ENCODE measurements at regions not wholly inside any gene's neighbourhood (a gene's known extent, or its start where the extent isn't known, plus 50 kb on each side); places are given as distances from the start of the nearest gene placed in this dataset.
"Not testable (repeated sequence)": the region's sequence is repeated elsewhere in the genome, so short reads cannot be mapped to it uniquely, and the experiment has no call there.

DNA sequence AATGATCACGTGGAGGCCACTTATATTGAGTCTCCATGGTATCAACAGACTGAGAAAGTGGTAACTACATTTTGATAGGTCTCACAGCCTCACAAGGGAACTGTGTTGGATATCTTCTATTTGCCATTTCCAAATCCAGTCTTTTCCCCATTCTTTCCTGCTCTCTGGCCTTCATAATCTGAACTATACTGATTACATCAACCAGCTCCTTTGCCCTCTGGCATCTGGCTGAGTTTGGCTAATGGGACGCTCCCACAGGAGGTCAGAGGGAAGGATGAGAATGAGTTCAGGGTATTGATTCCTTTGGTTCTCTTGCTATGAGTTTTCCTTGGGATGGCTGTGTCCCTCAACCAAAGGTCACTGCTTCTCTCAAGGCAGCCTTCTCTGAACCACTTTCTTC, 152.6 kb downstream of the RTL9 start:
- DNase-seq (ENCODE audit: low read depth in 1 of 2, low spot score in 1 of 2): no peak

DNA sequence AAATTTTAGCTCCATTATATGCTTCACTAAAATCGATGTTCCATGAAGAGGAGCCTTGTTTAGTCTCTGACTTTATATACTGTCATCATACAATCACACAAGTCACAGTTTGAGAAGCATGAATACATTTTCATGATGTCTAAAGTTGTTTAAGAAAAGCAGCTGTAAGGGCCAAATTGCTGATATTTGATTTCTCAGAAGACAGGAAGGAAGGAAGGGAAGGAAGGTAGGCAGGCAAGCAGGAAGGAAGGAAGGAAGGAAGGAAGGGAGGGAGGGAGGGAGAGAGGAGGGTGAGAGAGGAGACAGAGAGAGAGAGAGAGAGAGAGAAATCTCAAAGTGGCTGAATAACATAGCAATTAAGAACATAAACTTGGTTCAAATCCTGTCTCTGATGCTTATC, 153.7 kb downstream of the RTL9 start:
- DNase-seq (ENCODE audit: low read depth in 1 of 2, low spot score in 1 of 2): no peak

DNA sequence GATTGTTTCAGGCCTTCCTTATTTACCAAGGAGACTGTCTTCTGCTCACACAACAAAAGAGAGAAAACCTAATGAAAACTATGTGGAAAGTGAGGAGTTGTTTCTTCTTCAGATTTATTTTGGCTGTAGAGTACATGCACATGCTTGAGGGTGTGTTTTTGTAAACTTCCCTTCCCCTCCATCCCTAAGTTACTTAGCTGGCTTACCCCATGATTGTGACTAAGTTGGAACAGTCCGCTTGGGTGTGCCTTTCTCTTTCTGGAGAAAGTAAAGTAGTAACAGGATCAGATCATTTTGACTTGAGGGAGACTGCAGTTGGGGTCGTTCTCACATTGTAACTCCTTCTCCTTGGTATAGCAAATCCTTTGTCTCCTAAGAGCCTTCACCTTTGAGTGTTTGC, 155.9 kb downstream of the RTL9 start:
- no peak for DNase-seq (ENCODE audit: low read depth in 1 of 2, low spot score in 1 of 2)

DNA sequence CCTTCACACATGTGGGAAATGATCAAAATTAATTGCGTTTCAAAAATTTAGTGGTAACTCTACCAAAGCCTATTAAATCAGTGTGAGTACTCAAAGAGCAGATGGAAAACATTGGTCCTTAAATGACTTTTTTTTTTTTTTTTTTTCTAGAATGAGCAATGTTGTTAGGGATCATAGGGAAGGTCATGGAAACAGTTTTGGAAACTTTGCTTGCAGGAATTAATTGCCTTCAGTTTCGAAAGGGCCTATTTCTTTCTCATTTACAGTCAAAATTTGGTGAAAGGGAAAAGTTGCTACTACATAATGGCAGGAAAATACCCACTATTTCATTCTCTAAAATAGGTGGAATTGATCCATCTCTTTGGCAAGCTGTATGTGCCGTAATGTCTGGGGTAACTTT, 160.9 kb downstream of the RTL9 start:
- DNase-seq (ENCODE audit: low read depth in 1 of 2, low spot score in 1 of 2): no peak

DNA sequence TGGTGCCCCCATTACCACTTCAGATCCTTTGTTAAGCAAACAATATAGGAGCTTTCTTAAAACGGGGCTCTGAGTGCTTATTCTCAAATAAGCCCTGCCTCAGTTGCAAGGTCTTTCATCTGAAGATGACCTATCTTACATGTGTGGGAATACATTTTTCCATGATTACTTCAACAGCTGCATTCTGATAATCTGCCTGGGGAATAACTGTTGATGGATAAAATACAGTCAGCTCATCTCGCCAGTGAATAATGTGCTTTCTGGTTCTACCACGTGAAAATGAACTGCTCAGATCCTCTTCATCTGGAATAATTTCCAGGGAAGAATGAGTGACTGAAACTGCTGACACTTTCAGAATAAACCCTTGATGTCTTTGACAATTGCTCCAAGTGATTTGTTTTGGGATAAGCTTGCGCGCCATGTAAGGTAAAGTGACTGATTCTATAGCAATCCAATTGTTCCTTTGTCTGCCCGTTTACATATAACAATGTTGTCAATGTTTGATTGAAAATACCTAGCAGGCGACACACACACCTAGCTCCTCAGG, 161.3 kb downstream of the RTL9 start:
- no peak for DNase-seq (ENCODE audit: low read depth in 1 of 2, low spot score in 1 of 2)

DNA sequence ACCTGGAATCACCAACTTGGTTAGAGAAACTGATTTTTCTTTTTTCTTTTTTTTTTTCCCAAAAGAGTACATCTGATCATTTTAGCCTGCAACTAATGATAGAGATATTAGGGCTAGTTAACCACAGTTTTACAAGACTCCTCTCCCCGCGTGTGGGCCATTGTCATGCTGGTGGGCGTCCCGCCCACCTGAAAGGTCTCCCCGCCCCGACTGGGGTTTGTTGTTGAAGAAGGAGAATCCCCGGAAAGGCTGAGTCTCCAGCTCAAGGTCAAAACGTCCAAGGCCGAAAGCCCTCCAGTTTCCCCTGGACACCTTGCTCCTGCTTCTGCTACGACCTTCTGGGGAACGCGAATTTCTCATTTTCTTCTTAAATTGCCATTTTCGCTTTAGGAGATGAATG, 162.0 kb downstream of the RTL9 start:
- DNase-seq (ENCODE audit: low read depth in 1 of 2, low spot score in 1 of 2): not testable (repeated sequence)

DNA sequence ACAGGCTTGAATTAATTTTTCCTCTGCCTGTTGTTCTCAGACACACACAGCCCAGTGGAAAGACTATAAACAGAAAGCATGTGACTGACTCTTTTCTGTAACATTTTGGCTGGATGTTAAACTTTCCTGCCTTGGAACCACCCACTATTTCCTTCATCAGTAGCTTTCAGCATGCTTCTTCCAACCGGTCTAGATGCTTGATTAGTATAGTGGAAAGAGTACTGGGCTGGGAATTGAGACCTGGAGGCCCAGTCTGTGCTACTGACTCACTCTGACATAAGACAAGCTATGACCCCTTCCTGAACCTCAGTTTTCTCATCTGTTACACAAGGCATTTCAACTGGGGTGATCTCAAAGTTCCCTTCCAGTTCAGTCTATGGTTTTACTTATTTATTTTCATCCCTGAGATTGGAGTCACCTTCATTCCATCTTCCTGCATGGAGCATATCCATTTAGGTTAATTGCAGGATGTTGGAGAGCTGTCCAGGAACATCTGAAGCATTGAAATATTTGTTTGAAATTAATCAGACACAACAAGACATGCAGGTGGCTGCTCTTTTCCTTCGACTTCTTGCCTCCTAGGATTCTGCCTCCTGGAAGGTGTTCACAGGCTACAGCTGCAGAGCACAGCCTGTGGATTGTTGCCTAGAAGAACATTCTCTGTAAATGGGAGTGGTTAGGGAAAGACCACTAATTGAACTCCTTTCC, 173.4 kb downstream of the RTL9 start:
- no peak for DNase-seq (ENCODE audit: low read depth in 1 of 2, low spot score in 1 of 2)

DNA sequence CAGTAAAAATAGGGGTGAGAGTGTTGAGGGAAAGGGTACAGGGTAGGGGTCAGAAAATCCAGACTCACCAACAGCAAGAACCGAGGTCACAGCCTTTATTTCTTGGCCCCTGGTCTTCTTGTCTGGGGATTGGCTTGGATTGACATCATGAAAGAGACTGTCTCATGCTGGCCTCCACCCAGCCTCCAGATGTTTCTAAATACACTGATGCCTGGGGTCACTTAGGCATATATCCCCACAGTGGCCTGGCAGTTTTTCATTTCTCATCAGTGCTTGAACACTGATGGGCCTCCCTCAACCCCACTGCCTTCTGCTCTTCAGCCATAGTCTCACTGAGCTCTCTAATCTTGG, 173.9 kb downstream of the RTL9 start:
- DNase-seq (ENCODE audit: low read depth in 1 of 2, low spot score in 1 of 2): no peak

DNA sequence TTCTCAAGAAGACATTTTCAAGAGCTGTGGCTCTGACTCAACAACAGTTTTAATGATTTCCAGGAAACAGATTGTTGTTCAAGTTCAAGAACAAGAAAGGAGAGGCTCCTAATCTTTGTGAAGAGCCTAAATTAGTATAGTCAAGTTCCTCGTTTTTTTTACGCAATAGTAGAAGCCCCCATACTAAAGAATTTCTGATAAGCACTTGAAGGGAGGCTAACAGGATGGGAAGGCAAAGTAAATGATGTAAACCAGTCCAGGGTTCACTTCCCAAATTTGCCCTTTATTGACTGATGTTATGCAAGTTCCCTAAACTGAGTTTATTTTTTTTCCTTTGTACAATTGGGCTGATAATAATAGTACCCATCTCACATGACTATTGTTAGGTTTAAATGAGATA, 178.2 kb downstream of the RTL9 start:
- DNase-seq (ENCODE audit: low read depth in 1 of 2, low spot score in 1 of 2): no peak

DNA sequence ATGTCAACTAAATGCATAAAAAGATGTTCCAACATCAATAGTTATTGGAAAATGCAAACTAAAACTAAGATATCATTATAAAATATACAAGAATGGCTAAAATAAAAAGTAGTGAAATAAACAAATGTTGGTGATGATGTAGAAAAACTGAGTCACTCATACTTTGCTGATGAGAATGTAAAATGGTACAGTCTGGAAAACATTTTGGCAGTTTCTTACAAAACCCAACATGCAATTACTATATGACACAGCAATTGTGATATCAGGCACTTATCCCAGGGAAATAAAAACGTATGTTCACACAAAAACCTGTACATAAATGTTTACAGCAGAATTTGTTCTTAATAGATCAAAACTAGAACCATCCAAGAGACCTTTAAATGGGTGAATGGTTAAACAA, 182.6 kb downstream of the RTL9 start:
- no peak for DNase-seq (ENCODE audit: low read depth in 1 of 2, low spot score in 1 of 2)

DNA sequence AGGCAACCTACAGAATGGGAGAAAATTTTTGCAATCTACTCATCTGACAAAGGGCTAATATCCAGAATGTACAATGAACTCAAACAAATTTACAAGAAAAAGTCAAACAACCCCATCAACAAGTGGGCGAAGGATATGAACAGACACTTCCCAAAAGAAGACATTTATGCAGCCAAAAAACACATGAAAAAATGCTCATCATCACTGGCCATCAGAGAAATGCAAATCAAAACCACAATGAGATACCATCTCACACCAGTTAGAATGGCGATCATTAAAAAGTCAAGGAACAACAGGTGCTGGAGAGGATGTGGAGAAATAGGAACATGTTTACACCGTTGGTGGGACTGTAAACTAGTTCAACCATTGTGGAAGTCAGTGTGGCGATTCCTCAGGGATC, 192.2 kb downstream of the RTL9 start:
- not testable (repeated sequence) for DNase-seq (ENCODE audit: low read depth in 1 of 2, low spot score in 1 of 2)

DNA sequence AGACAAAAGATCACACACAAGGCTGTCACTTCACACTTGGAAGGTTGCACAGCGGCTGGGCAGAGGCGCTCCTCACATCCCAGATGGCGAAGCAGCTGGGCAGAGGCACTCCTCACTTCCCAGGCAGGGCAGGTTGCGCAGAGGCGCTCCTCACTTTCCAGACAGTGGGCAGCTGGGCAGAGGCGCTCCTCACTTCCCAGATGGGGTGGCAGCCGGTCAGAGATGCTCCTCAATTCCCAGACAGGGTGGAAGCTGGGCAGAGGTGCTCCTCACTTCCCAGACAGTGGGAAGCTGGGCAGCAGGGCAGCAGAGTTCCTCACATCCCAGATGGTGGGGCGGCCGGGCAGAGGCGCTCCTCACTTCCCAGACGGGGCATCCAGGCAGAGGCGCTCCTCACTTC, 199.2 kb downstream of the RTL9 start:
- DNase-seq (ENCODE audit: low read depth in 1 of 2, low spot score in 1 of 2): no peak

DNA sequence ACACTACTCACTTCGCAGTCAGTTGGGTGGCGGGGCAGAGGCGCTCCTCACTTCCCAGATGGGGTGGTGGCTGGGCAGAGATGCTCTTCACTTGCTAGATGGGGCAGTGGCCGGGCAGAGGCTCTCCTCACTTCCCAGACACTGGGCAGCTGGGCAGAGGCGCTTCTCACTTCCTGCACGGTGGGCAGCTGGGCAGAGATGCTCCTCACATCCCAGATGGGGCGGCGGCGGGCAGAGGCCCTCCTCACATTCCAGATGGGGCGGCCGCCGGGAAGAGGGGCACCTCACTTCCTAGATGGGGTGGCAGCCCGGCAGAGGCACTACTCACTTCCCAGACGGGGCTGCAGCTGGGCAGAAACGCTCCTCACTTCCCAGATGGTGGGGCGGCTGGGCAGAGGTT, 199.8 kb downstream of the RTL9 start:
- no peak for DNase-seq (ENCODE audit: low read depth in 1 of 2, low spot score in 1 of 2)

DNA sequence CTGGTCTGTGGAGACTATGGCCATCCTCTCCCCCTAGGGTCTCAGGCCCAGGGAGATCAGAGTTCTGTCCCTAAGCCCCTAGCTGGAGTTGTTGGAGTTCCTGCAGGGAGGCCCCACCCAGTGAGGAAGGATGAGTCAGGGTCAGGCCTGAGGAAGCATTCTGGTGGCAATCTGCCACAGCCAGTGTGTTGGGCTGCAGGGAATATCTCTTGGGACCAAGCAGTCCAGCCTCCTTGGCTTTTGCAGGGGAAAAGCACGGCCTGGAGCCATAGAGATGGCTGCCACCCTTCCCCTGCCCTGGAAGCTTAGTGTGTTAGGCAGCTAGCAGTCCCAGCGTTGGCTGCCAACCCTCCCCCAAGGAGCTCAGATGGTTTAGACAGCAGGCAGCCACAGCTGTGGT, 202.4 kb downstream of the RTL9 start:
- DNase-seq (ENCODE audit: low read depth in 1 of 2, low spot score in 1 of 2): no peak

DNA sequence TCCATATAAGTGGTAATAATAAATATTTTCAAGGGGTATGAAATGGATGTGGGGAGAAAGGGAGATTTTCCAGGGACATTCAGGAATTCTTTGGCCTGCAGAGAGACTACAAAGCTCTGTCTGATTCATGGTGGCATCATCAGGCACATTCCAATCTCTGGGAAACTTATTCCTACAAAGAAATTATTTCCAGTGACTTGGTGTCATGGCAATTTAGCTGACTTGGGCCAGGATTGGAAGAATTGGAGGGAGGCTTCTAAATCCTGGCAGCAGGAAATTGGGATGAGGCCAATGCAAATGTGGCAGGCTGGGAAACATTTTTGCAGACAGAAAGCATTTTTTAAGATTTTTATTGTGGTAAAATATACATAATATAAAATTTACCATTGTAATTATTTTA, 204.6 kb downstream of the RTL9 start:
- DNase-seq (ENCODE audit: low read depth in 1 of 2, low spot score in 1 of 2): no peak

DNA sequence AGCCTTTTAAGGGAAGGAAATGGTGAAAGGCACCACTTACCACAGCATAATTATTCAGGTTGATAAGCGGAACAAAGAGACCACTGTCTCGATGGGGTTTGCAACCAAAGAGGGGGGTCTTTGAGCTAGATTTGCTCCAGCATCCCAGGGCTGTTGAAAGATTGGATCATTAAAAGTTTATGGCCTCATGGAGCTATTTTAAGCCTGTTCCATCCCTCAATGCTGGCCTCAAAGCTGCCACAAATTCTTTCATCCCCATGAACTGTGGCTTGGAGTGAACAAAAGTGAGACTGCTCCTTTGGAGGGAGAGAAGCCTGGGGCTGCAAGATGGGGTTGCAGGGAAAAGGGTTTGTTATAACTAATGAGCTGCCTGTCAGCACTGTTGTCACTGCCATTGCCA, 209.8 kb downstream of the RTL9 start:
- no peak for DNase-seq (ENCODE audit: low read depth in 1 of 2, low spot score in 1 of 2)

DNA sequence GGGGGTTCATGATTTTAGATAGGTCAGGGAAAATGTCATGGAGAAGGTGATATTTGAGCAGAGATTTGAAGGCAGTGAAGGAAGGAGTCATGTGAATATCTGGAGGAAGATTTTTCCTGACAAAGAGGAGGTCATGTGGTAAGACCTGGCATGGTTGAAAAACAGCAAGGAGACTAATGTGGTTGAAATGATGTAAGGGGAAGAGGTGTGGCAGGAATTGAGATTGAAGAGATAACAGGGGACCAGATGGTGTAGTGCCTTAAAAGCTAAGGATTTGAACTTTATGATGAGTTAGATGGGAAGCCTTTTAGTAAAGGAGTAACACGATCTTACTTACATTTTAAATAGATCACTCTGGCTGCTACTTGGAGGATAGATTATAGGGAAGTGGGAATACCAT, 210.9 kb downstream of the RTL9 start:
- DNase-seq (ENCODE audit: low read depth in 1 of 2, low spot score in 1 of 2): no peak

DNA sequence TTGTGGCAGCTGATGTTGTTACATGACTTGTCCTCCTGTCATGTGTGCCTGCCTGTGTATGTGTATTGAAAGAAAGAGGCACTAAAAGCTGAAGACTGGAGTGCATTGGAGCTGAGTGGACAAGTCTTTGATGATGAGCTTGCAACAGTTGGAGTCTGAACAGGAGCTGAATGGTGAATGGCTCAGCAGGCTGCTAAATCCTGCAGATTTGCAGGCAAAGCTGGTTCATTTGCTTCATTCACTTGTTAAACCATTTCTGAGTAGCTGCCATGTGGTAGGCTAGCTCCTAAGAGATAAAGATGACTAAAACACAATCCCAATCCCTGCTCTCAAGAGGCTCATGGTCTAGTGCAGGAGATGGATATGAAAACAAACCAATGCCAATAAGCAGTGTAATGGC, 217.3 kb downstream of the CHRDL1 start:
- DNase-seq (ENCODE audit: low read depth in 1 of 2, low spot score in 1 of 2): no peak

DNA sequence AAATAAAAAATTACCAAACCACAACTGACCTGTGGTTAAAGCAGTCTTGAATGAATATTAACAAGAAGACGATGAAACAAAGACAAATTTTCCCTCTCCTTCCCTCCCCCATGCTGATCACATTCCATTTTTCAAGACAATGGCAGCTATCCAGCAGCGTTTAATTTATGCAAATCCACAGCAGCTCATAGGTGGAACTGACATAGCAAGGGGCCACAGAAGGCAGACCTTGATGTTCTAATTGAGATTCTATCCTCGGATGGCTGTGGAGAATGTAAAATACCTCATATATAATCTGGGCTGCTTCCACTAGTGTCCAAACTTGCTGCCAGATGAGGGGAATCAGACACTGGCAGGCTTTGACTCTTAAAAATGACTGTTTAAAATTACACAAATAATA, 211.5 kb downstream of the CHRDL1 start:
- DNase-seq (ENCODE audit: low read depth in 1 of 2, low spot score in 1 of 2): no peak

DNA sequence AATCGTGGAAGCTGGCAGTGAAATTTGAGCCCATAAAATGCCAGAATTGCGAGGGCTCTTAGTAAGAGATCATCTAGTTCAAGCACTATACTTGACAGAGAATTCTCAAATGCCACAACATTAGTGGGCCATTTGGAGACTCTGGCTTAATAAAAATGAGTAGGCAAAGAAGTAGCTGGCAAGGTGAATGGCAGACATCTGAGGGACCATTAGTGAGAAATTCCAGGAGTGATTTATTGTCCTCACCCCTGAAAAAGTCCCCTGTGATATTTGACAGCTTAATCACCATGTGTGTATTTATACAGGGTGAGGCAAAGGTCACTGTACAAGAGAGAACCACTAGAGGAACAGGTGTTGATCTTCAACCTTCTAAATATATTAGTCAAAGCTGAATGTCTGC, 207.5 kb downstream of the CHRDL1 start:
- no peak for DNase-seq (ENCODE audit: low read depth in 1 of 2, low spot score in 1 of 2)

DNA sequence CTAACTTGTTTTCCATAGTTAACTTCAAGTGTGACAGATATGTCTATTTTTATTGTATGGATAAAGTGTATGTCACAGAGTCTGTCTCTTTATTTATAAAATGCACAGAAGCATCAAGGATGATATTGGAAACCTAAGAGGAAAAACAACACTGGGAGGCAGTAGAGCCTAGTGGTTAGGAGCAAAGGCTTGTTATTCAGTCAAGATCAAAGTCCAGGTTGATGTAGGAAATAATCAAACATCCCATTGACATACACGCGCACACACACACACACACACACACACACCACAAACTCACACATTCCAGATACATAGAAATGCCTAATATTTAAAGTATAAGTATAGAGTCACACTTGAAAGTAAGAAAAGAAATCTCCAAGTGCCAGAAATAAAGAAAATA, 206.8 kb downstream of the CHRDL1 start:
- DNase-seq (ENCODE audit: low read depth in 1 of 2, low spot score in 1 of 2): no peak

DNA sequence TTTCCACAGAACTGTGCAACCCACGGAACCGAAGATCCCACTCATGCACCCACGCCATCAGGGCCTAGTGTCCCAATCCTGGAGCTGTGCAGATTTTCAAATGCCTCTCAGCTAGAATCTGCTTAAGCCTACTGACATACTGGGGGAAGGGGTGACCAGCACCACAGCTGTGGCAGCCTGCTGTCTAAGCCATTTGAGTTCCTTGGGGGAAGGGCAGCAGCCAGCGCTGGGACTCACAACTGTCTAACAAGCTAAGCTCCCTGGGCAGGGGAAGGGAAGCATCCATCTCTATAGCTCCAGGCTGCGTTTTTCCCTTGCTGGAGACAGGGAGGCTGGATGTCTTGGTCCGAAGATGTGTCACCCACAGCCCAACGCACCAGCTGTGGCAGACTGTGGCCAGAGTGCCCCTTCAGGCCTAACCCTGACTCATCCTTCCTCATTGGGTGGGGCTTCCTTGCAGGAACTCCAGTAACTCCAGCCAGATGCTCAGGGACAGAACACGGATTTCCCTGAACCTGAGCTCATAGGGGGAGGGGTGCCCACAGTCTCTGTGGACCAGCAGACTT, 194.8 kb downstream of the CHRDL1 start:
- no peak for DNase-seq (ENCODE audit: low read depth in 1 of 2, low spot score in 1 of 2)

DNA sequence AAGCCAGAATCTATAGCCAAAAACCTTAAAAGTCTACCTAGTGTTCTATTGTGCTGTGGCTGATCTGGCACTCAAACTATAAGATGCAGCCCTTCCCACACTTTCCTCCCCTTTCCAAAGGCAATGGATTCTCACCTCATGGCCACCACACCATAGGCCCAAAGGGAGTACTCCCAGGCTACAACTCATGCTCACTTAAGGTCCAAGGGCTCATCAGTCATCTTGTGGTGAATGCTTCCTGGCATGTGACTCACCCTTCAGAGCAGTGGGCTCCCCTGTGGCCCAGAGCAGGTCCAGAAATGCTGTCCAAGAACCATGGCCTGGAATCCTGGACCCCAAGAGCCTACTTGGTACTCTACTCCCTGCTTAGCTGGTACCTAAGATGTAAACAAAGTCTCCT, 181.0 kb downstream of the CHRDL1 start:
- DNase-seq (ENCODE audit: low read depth in 1 of 2, low spot score in 1 of 2): no peak

Measured in activated T-helper 1 cell treated with anti-CD3 and anti-CD28 coated beads, Interleukin-2, amount 50 U/mL, for 16 hours (primary cell).